ENCODE measurements at regions not wholly inside any gene's neighbourhood (a gene's known extent, or its start where the extent isn't known, plus 50 kb on each side); places are given as distances from the start of the nearest gene placed in this dataset.
"Not testable (repeated sequence)": the region's sequence is repeated elsewhere in the genome, so short reads cannot be mapped to it uniquely, and the experiment has no call there.

DNA sequence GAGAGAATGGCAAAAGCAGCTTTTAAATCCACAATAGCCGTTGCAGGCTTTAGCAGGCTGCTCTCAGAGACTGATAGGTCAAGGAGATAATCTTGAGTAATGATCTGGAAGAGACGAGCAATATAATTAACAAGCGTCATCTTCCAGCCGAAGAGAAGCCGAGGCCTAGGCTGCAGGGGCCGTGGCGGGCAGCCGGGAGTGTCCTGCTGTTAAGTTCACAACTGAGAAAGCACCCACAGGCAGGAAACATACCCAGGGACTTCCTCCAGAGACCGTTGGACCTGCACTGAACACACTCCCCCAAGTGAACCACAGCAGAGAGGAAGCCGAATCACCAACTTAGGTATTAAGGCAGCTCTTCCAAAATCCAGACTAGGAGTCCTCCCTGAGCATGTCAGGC lies 182.3 kb downstream of the IRX2 start:
- DNase-seq, result no peak

DNA sequence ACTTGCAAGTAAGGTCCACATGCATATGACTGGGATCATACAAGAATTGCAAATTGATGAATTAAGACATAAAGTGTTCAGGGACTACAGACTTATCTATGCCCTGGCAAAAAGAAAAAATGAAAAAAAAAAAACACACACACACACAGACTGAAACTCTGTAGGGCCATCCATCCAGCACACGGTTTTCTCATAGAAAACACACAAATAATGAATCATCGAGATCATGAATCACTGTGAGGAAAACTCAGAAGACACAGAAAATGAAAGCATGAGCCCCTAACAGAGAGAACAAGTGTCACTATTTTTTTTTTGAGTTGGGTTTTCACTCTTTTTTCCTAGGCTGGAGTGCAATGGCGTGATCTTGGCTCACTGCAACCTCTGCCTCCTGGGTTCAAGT lies 185.2 kb downstream of the IRX2 start:
- DNase-seq, result no peak

DNA sequence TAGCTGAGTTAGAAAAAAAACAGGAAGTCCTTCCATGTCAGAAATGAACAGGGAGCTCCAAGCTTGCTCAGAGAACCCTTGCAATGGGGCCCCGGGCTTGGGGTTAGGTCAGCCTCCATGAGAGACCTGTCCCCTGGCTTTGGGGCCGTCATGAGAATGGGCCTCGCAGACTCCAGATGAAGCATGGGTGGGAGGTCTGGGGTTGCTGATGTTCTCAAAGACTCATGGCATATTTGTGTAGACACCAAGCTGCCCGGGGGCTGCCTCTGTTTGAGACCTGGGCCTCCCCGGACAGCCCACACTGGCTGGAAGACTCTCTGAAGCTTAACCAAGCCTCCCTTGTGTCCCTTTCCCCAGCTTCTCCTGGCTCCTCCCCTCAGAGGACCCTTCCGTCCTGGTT lies 186.3 kb downstream of the IRX2 start:
- DNase-seq, result no peak

DNA sequence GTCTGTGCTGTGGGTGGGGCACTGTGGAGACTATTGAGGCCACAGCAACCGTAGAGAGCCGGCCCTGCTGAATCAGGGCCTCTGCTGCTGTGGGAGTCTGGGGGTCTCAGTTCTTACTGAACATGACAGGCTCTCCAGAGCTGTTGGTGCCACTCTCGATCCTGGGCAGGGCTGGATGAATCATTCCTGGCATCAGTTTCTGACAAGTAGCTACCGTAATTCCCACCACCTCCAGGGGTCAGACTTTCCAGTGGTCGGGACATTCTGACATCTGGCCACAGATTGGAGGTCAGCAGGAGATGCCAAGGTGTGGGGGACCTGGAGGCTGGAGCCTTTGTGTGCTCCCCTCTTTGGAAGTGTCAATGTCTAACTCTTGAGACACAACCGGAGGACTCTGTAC lies 188.4 kb downstream of the IRX2 start:
- DNase-seq, result no peak

GRCh38 chr5:2562036-2562435 lies 189.4 kb downstream of the IRX2 start:
- no peak for DNase-seq

GRCh38 chr5:2560435-2560834 lies 191.0 kb downstream of the IRX2 start:
- DNase-seq, result no peak

- no peak for DNase-seq
These were observed 194.0 kb downstream of the IRX2 start for GRCh38 chr5:2557435-2557834.

- no peak for DNase-seq
These were observed 195.0 kb downstream of the IRX2 start for GRCh38 chr5:2556375-2556966.

DNA sequence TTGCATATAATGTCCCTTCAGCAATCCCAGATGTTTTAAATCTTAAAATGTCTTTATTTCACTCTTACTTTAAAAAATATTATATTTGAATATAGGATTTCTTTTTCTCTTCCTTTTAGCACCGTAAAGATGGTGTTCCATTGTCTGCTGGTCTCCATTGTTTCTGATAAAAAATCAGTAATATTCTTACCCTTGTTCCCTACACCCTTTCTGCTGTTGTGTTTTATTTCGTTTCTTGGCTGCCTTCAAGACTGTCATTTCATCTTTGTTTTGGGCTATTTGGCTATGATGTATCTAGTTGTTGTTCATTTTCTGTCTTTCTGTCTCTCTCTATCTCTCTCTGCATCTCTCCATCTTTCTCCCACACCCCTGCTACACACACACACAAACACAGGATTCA lies 197.9 kb downstream of the IRX2 start:
- DNase-seq, result no peak

GRCh38 chr5:2550509-2550908 lies 201.0 kb downstream of the IRX2 start:
- no peak for DNase-seq

GRCh38 chr5:2549900-2550299 lies 201.6 kb downstream of the IRX2 start:
- DNase-seq, result no peak

- no peak for DNase-seq
These were observed 202.1 kb downstream of the IRX2 start for GRCh38 chr5:2549354-2549753.

DNA sequence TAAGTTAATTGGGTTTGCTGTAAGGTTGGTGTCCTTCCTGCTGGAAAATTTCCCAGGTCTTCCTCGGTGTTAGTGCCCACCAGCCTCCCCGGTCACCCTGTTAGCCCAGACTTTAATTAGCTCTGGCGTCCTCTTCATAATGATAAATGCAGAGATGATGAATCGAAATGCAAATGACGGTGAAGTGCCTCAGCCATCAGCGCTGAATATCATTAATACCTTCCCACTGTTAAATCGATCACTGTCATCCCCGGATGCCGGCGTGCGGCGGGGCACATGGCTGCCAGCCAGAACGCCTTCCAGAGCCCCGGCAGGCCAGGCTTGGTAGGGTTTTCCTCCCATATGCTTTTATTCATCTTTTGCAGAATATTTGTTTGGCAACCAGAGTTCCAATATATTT lies 204.5 kb downstream of the IRX2 start:
- no peak for DNase-seq

DNA sequence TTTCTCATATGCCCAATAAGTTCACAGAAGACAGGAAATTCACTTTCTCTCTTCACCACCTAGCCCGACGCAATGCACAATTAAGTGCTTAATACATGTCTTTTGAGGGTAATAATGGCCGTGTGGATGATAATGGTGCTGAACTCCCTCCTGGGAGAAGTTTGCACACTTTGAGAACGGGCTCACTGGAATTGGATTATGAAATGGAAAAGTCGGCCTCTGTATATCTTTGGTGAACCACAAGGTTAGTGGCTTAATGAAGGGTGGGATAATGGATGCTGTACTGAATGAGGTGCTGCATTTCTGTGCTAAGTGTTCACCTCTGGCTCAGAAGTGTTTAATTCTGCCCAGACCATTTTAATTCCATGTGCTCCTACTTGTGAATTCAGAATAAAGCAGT lies 207.5 kb downstream of the IRX2 start:
- no peak for DNase-seq

DNA sequence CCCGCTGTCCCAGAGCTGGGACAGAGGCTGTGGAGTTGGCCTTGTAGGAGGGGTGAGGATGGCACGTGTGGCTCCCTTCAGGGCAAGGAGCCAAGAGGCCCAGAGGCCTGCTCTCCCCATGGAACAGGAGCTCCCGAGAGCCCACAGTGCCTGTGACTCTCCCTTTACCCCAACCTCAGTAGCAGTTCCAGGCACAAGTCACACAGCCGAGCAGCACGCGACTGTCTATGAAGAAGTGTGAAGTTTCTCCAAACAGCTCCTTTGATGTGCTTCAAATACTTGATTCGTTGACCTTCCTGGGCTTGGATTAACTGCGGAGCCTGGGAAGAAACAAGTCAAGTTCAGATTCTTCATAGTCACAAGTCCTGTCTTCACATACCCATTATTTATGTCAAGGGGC lies 208.7 kb downstream of the IRX2 start:
- no peak for DNase-seq

DNA sequence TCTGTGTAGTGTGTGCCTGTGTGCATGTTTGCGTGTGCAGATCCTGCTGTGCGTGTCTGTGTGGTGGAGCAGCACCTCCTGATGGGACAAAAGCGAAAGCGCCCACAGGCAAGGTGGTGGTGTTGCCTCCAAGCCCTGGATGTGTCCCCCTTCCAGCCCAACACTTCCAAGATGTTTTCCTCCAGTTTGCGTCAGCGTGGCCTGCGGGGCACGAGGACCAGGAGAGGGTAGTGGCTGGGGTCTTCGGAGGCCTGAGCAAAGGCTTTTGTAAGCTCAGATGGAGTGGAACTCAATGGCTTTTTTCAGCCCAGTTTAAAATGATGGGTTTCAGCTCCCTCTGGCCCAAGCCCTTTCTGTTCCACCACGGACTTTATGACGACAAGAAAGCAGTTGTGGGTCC lies 209.5 kb downstream of the IRX2 start:
- no peak for DNase-seq

- DNase-seq, result no peak
These were observed 213.3 kb downstream of the IRX2 start for GRCh38 chr5:2538169-2538568.

GRCh38 chr5:2537378-2538145 lies 213.9 kb downstream of the IRX2 start:
- no peak for DNase-seq

- no peak for DNase-seq
These were observed 214.7 kb downstream of the IRX2 start for GRCh38 chr5:2536632-2537377.

GRCh38 chr5:2534970-2535369 lies 216.5 kb downstream of the IRX2 start:
- DNase-seq, result no peak

GRCh38 chr5:2534251-2534650 lies 217.2 kb downstream of the IRX2 start:
- DNase-seq, result no peak

DNA sequence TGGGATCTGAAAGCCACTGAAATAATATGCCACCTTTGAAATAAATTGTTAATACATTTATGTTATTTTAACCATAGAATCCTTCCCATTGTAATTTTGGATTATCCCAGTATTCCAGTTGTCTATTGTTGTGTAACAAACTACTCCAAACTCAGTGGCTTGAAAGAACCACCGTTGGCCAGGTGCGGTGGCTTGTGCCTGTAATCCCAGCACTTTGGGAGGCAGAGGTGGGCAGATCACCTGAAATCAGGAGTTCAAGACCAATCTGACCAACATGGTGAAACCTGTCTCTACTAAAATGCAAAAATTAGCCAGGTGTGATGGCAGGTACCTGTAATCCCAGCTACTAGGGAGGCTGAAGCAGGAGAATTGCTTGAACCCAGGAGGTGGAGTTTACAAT lies 217.6 kb downstream of the IRX2 start:
- DNase-seq, result not testable (repeated sequence)

DNA sequence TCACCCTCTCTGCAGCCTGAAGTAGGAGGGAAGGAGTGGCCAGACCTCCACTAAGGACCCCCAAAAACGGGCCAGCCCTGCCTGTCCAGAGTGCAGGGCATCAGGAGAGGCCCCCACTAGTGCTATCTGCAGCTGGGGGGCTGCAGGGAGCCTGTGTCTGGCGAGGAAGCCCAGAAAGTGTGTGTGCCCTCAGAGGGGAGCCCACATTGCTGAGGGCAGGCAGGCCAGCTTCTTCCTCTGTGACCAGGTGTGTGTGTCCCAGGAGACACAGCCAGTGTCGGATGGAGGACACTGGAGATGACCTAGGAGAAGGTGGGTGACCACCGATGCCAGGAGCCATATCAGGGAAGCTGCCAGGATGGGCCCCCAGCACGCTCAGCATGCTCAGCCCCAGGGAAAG lies 218.7 kb downstream of the IRX2 start:
- DNase-seq, result no peak

DNA sequence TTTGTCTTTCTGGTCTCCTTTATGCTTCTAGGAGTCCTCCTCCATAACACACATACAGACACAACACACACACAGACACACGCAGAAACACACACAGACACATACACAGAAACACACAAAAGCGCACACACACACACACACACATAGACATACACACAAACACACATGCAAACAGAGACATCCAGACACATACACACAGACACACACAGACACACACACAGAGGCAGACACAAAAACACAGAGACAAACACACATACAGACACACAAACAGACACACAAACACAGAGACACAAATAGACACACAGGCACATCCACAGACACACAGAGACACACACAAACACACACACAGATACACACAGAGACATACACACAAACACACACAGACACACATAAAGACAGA lies 220.2 kb downstream of the IRX2 start:
- no peak for DNase-seq
